NCI-H226 (cell line): ENCODE measurements at regions not wholly inside any gene's neighbourhood (a gene's known extent, or its start where the extent isn't known, plus 50 kb on each side); places are given as distances from the start of the nearest gene placed in this dataset.

Experiments
- DNase-seq: peaks from one replicate; pipeline ENCODE4 v3.0.0-alpha.2; 2015

GRCh38 chr7:156117542-156118247 is 305.4 kb upstream of the SHH start:
- no peak for DNase-seq

GRCh38 chr7:156116514-156117215 is 304.4 kb upstream of the SHH start:
- no peak for DNase-seq

- DNase-seq = no peak
These were observed 303.3 kb upstream of the SHH start for GRCh38 chr7:156115582-156115981.

GRCh38 chr7:156113731-156114130 is 301.5 kb upstream of the SHH start:
- no peak for DNase-seq

- no peak for DNase-seq
These were observed 297.7 kb upstream of the SHH start for GRCh38 chr7:156109988-156110387.

- no peak for DNase-seq
These were observed 296.8 kb upstream of the SHH start for GRCh38 chr7:156109076-156109475.

- no peak for DNase-seq
These were observed 295.7 kb upstream of the SHH start for GRCh38 chr7:156107957-156108356.

- no peak for DNase-seq
These were observed 293.8 kb upstream of the SHH start for GRCh38 chr7:156106107-156106426.

GRCh38 chr7:156105337-156106106 is 293.3 kb upstream of the SHH start:
- DNase-seq = no peak

GRCh38 chr7:156104501-156105336 is 292.5 kb upstream of the SHH start:
- no peak for DNase-seq

- DNase-seq = no peak
These were observed 290.0 kb upstream of the SHH start for GRCh38 chr7:156102267-156102666.

- DNase-seq = no peak
These were observed 289.1 kb upstream of the SHH start for GRCh38 chr7:156101355-156101754.

- no peak for DNase-seq
These were observed 287.8 kb upstream of the SHH start for GRCh38 chr7:156100086-156100485.

GRCh38 chr7:156099085-156099484 is 286.8 kb upstream of the SHH start:
- DNase-seq = no peak

- DNase-seq = no peak
These were observed 284.7 kb upstream of the SHH start for GRCh38 chr7:156096771-156097538.

- no peak for DNase-seq
These were observed 283.8 kb upstream of the SHH start for GRCh38 chr7:156095908-156096539.

- DNase-seq = no peak
These were observed 282.3 kb upstream of the SHH start for GRCh38 chr7:156094350-156095146.

GRCh38 chr7:156092307-156092706 is 280.0 kb upstream of the SHH start:
- no peak for DNase-seq

GRCh38 chr7:156091519-156092080 is 279.3 kb upstream of the SHH start:
- DNase-seq = no peak

- no peak for DNase-seq
These were observed 278.7 kb upstream of the SHH start for GRCh38 chr7:156090988-156091387.

- no peak for DNase-seq
These were observed 277.0 kb upstream of the SHH start for GRCh38 chr7:156089222-156089621.
